GM18868 (cell line): ENCODE measurements at regions not wholly inside any gene's neighbourhood (a gene's known extent, or its start where the extent isn't known, plus 50 kb on each side); places are given as distances from the start of the nearest gene placed in this dataset.

Source experiments
- ATAC-seq: cut with Tn5 transposase; IDR thresholded peaks from one replicate; pipeline ENCODE4 v1.9.1; 2021; ENCODE audit warnings: mild to moderate bottlenecking, moderate library complexity; ENCODE audit not compliant: unreplicated experiment

DNA sequence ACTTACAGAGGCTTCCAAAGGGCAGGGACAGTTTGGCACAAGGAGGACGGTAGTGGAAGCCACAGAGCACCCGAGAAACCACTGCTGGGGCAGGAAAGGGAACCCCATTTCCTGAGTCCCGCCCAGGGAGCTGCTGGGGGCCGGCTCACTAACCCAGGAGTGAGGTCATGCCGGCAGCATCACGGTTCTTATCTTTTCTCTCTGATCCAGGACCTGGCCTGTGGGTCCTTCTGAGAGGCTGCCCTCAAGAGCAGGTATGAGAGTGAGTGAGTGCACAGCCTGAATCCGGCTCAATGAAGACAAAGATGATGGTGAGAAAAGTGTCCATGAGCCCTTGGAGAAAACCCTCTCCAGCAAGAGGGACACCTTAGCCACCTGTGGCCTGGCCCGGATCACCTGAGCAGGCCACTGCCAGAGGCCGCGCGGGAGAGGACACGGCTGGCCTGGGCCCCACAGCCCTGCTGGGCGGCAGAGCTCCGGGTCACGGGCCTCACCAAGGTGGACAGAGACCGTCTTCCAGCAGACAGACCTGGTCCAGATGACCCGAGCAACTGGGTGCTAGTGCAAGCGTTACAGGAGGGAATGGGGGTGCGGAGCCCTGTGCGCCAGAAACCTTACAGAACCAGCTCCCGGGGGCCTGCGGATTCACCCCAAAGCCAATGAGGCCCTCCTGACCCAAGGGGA lies 94.9 kb downstream of the RIPK4 start:
- no peak for ATAC-seq

DNA sequence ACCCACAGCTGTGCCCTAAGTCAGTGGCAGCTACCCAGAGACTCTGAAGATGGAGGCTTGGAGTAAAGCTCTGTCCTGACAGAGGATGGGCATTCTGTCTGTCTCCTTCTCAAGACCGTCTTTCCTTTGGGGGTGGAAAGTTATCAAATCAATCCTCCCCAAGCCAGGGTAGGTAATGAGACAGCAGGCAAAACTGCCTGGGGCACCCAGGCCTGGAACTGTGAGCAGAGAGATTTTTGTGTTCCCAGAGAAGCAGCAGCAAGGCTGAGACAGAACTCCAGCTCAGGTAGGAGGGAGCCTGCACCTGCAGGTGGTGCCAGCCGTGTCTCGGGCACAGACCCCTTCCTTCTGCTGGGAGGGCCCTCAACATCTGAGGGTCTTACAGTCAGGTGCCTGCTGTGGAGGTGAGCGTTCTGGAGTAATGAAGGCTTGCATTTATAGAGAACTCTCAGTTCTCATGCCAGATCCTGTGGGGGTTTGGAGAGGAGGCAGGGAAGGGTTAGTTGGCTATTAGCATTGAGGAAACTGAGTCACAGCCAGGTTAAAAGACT lies 95.6 kb downstream of the RIPK4 start:
- no peak for ATAC-seq

DNA sequence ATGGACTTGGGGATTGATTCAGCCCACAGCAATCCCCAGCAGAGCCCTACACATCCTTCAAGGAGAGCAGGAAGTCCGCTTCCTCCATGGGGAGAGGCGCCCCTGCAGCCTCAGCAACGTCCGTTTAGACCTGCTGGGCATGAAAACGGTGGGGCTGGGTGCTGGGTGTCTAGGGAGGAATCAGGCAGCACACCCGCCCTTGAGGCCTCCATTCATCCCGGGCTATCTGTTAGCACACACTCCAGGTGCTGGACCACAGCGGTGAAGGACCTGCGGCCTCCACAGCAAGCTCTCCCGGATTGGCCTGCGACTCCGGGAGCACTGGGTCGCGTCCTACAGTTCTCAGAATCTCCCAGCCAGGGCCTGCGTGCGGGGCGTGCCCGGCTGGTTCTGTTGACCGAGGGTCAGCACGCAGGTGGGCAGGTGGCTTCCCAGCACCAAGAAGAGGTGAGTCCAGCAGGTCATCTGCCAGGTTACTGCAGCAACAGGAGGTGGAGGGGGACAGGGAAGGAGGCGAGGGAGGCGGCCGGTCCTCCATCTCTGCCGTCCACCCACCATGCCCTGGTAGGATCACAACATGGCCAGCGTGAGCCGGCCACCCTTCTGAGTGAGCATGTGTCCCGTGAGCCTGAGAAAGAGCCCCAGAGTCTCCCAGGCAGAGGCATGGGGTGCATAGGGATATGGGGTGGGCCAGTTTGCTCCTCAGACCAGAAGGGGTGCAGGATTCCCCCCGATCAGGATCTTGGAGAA lies 96.6 kb downstream of the RIPK4 start:
- ATAC-seq: no peak

- ATAC-seq: no peak
Observed at GRCh38 chr21:41669533-41669830, 97.4 kb downstream of the RIPK4 start.

DNA sequence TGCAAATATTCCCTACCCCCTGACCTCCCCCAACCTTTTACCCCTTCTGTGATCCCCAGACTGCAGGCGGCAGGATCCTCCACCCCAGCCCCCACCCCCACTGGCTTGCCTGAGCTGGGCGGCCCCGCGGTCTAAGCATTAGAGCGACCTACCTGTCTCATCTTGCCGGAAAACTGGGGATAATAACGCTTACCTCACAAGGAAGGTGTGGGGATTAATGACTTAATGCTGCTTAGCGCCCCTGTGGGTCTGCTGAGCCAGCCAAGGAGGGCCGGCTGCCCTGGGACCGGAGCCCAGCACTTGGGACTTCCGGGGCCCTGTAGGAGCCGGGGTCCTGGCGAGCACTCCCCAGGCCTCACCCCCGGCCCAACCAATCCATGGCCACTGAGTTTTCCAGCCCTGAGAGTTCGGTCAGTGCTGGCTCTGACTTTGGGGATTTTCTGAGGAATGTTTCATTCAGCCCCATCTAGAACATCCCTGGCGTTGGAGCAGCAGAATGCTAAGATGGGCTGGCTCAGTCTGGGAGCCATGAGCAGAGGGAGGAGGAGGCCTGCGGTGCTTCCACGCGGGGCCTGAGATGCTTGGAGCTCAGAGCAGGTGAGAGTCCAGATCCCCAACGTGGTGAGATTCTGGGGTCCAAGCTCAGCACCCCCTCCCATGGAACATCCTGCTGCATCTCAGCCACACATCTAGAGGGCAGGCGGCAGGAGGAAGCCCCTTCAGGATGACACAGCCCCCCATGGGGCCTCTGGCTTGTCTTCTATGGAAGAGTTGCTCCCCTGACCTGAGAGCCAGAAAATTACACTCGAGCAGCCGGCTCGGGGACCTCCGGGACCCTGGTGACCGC lies 97.9 kb downstream of the RIPK4 start:
- ATAC-seq: no peak

- no peak for ATAC-seq
Observed at GRCh38 chr21:41668051-41668541, 98.8 kb downstream of the RIPK4 start.

DNA sequence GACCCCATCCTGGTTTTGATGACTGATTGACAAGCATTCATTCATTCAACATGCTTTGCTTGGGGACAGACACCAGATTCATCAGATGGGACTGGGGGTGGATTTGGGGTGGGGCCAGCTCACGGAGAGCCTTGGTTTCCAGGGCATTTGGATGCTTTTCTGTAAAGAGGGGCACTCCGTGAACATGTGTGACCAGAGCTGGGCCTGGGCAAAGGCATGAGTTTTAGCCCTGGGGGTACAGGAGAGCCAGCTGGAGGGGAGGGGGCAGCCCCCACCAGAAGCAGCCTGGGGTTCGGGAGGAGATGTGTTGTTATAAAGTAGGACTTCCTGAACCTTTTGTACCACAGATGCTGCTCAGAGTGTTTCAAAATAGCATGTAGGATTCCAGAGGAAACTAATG lies 99.7 kb downstream of the RIPK4 start:
- no peak for ATAC-seq

DNA sequence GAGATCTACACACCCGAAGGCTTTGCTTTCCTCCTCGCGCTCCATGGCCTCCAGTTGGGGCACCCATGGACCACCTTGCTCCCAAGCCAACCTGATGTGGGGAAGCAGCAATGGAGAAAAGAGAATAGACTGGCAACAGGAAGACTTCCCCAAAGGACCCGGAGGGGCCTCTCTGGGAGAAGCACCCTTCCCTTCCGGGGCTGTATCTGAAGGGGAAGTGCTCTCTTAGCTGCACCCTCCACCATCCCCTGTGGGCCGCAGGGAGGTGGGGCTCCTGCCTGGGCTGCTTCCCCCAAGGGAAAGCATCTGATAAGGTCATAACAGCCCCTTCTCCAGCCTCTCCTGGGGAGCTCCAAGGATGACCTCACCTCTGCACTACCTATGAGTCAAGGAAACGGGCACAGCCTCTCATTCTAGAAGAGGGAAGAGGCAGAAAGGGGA lies 100.2 kb downstream of the RIPK4 start:
- no peak for ATAC-seq

- no peak for ATAC-seq
Observed at GRCh38 chr21:41665766-41666595, 100.9 kb downstream of the RIPK4 start.

DNA sequence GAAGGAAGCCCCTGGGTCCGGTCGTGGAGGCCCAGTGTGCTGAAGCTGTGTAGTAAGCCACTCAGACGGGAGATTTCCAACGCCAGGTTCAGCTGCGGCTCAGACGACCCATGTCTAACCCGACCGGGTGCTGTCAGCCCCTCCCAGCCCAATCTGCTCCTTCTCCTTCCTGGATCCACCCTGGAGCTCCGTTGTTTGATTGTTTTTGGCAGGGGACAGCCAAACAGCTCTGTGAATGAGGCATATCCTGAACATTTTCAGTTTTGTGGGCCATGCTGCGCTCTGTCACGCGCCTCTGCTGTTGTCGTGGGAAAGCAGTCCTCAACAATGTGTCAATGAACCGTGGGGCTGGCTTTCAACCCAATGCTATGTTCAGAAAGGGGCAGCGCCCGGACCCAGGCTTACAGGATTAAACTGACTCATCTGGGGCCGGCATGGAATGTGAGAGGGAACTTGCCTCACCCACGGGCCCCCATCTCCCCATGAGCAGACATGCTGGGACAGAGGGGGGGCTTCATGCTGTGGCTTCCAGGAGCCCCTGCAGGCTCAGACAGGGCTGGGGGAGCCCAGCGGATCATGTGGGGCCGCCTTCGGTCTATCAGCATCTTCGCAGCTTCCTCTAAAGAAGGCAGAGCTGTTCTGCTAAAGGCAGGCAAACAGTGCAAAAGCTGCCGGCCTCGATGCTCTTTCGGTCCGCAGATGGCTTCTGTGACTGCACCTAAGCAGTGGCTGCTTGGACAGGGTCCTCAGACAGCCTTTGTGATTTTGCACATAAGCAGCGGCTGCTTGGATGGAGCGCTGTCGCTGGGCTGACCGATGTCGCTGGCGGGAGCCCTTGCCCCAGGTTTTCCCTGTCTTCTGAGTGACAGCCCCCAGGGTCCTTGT lies 101.7 kb downstream of the RIPK4 start:
- no peak for ATAC-seq

GRCh38 chr21:41663805-41664788 lies 102.8 kb downstream of the RIPK4 start:
- ATAC-seq: peak; percentile 67

- ATAC-seq: no peak
Observed at GRCh38 chr21:41662761-41663160, 104.1 kb downstream of the RIPK4 start.

DNA sequence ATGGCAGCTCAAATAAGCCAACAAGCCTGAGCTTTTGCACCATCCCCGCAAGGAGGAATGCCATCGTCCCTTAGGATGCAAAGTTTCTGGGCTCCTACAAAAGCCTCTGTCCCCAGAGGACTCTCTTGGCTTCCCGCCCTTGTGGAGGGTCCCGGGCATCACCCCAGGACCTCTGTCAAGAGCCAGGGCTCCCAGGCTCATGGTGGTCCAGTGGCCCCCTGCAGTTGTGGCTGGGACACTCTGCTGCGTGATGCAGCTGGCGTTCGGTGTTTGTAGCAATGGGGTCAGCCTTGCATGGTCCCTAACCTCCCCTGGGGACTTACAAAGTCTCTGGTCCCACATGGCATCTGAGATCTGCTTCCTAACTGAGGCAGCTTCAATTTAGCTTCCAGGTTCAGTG lies 104.7 kb downstream of the RIPK4 start:
- no peak for ATAC-seq

DNA sequence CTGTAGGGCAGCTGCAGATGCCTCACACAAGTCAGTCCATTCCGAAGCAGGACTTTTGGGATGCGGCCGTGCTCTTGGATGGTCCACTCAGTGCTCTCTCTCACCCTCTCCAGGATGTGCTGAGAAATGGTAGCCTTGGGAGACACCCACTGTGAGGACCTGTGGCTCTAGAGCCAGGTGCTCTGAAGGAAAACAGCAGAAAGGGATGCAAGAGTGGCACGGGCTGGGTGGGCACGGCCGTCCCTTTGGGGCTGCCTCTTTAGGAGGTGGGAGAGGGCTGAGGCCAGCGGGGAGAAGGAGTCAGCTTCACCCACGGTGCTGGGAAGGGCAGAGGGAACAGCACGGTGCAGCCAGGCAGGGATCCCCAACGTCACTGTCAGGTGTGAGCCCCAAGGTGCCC lies 106.1 kb downstream of the RIPK4 start:
- ATAC-seq: no peak

GRCh38 chr21:41659791-41660560 lies 106.9 kb downstream of the RIPK4 start:
- no peak for ATAC-seq

GRCh38 chr21:41656946-41657525 lies 109.8 kb downstream of the RIPK4 start:
- no peak for ATAC-seq

GRCh38 chr21:41655259-41655658 lies 111.6 kb downstream of the RIPK4 start:
- no peak for ATAC-seq
